Caco-2 (cell line): ENCODE measurements at regions not wholly inside any gene's neighbourhood (a gene's known extent, or its start where the extent isn't known, plus 50 kb on each side); places are given as distances from the start of the nearest gene placed in this dataset.

ENCODE experiments used
- BruUV-seq: library from RNA; stranded (reverse); fragments of 400-500 nt; replicated peaks from 2 replicates; lab custom pipeline; 2021; lab: Mats Ljungman, UMichigan
- CTCF ChIA-PET: fragments of 300-600 bp; sonication (Branson Sonifier 250); formaldehyde crosslinking; loops from one replicate; lab custom pipeline; 2022; ENCODE audit warnings: antibody characterized with exemption; lab: Charles Lee
- POLR2A ChIA-PET: fragments of 300-600 bp; sonication (Branson Sonifier 250); formaldehyde crosslinking; loops from one replicate; lab custom pipeline; 2022; ENCODE audit warnings: antibody characterized with exemption; lab: Charles Lee
- DNase-seq, 2 experiments: peaks; one replicate each; pipeline versions ENCODE4 v3.0.0 to v3.0.0-alpha.2; 2020 to 2022
- H3K27me3 ChIP-seq: replicated peaks from 2 replicates; pipeline ENCODE4 v1.6.0; 2011; ENCODE audit warnings: low read length; ENCODE audit not compliant: control insufficient read depth, insufficient read depth
- H3K36me3 ChIP-seq: 2 replicates; pipeline ENCODE4 v1.5.1; 2011; ENCODE audit warnings: low read length; ENCODE audit not compliant: control insufficient read depth, insufficient read depth
- H3K4me1 ChIP-seq: fragments of 250-450 bp; sonication (Bioruptor Pico); 2 replicates; pipeline ENCODE4 v1.5.1; 2020; ENCODE audit warnings: mild to moderate bottlenecking
- H3K4me3 ChIP-seq: 2 replicates; pipeline ENCODE4 v1.5.1; 2011; ENCODE audit warnings: low read depth, mild to moderate bottlenecking, control low read depth, low read length
- H3K9me3 ChIP-seq: fragments of 250-450 bp; sonication (Bioruptor Pico); 2 replicates; pipeline ENCODE4 v1.5.1; 2020; ENCODE audit warnings: mild to moderate bottlenecking, moderate library complexity
- H3K27ac Mint-ChIP-seq: one replicate; pipeline ENCODE4 v1.8.0; 2022; ENCODE audit warnings: mixed read lengths; ENCODE audit not compliant: unreplicated experiment
- H3K27me3 Mint-ChIP-seq: one replicate; pipeline ENCODE4 v1.8.0; 2022; ENCODE audit warnings: mixed read lengths; ENCODE audit not compliant: insufficient read depth, unreplicated experiment
- H3K36me3 Mint-ChIP-seq: one replicate; pipeline ENCODE4 v1.8.0; 2022; ENCODE audit warnings: mild to moderate bottlenecking, mixed read lengths; ENCODE audit not compliant: insufficient read depth, unreplicated experiment
- H3K4me1 Mint-ChIP-seq: one replicate; pipeline ENCODE4 v1.8.0; 2022; ENCODE audit warnings: low read depth, mixed read lengths; ENCODE audit not compliant: unreplicated experiment
- H3K4me3 Mint-ChIP-seq: one replicate; pipeline ENCODE4 v1.8.0; 2022; ENCODE audit warnings: mild to moderate bottlenecking, moderate library complexity, mixed read lengths; ENCODE audit not compliant: unreplicated experiment
- H3K9me3 Mint-ChIP-seq: one replicate; pipeline ENCODE4 v1.8.0; 2022; ENCODE audit warnings: mixed read lengths; ENCODE audit not compliant: unreplicated experiment
- CTCF ChIP-seq, 2 experiments: fragments of 200-600 bp in 1 of 2; IDR thresholded peaks; 1 replicate in 1 of 2; 2 replicates in 1 of 2; pipeline versions ENCODE4 v1.5.1 to v1.8.0; 2011 to 2022; ENCODE audit warnings: antibody characterized with exemption in 1 of 2, control low read depth in 1 of 2, inconsistent platforms in 1 of 2, low read depth in 1 of 2, low read length in 1 of 2, mild to moderate bottlenecking in 1 of 2, moderate library complexity in 1 of 2; ENCODE audit not compliant: insufficient read depth in 1 of 2, severe bottlenecking in 1 of 2, unreplicated experiment in 1 of 2
- intact Hi-C: fragments of 100-400 bp; cut with micrococcal nuclease; formaldehyde crosslinking; loops from one replicate; pipeline ENCODE4 v1.10.0; 2022; ENCODE audit not compliant: unreplicated experiment

GRCh38 chr12:15033029-15033428 lies 60.2 kb downstream of the PDE6H start:
- ChIA-PET POLR2A (no interaction called here), CTCF (no interaction called here)
- TF ChIP-seq CTCF (IDR thresholded peaks at IDR 0.05; ENCODE audit: insufficient read depth in 1 of 2, low read depth in 1 of 2, low read length in 1 of 2, severe bottlenecking in 1 of 2, unreplicated experiment in 1 of 2), result no peak
- no TSS peak for BruUV-seq
- Histone ChIP-seq H3K36me3 (no peaks in the 10 kb centered on the region), H3K9me3 (no peaks in the 10 kb centered on the region), H3K4me3 (no peak overlapping the region), H3K27me3 (no peaks in the 10 kb centered on the region), H3K4me1 (peaks cover 5% of the 10 kb centered on the region; the same call in 1 of the 2 replicates)
- intact Hi-C loops, result no loop called here
- Mint-ChIP-seq H3K4me3 (no peak overlapping the region), H3K36me3 (no peaks in the 10 kb centered on the region), H3K9me3 (no peaks in the 10 kb centered on the region), H3K27ac (no peak overlapping the region), H3K27me3 (no peaks in the 10 kb centered on the region), H3K4me1 (no peaks in the 10 kb centered on the region)
- no peak for DNase-seq

- Mint-ChIP-seq H3K9me3 (no peaks in the 10 kb centered on the region), H3K4me3 (no peak overlapping the region), H3K27me3 (no peaks in the 10 kb centered on the region), H3K36me3 (no peaks in the 10 kb centered on the region), H3K4me1 (no peaks in the 10 kb centered on the region), H3K27ac (no peak overlapping the region)
- ChIA-PET CTCF (no interaction called here), POLR2A (no interaction called here)
- intact Hi-C loops, result no loop called here
- Histone ChIP-seq H3K4me1 (peaks cover 5% of the 10 kb centered on the region; the same call in 1 of the 2 replicates), H3K36me3 (no peaks in the 10 kb centered on the region), H3K9me3 (no peaks in the 10 kb centered on the region), H3K27me3 (no peaks in the 10 kb centered on the region), H3K4me3 (no peak overlapping the region)
- no peak for DNase-seq
- no peak for TF ChIP-seq CTCF (IDR thresholded peaks at IDR 0.05; ENCODE audit: insufficient read depth in 1 of 2, low read depth in 1 of 2, low read length in 1 of 2, severe bottlenecking in 1 of 2, unreplicated experiment in 1 of 2)
- no TSS peak for BruUV-seq
These were observed 60.8 kb downstream of the PDE6H start for GRCh38 chr12:15033641-15034040.

GRCh38 chr12:15035185-15035584 lies 62.3 kb downstream of the PDE6H start:
- no peak overlapping the region for H3K27ac Mint-ChIP-seq
- Histone ChIP-seq H3K4me1 (peaks cover 5% of the 10 kb centered on the region; the same call in 1 of the 2 replicates), H3K9me3 (no peaks in the 10 kb centered on the region), H3K4me3 (no peak overlapping the region), H3K27me3 (no peaks in the 10 kb centered on the region), H3K36me3 (no peaks in the 10 kb centered on the region)
- H3K9me3 Mint-ChIP-seq, result no peaks in the 10 kb centered on the region
- peaks cover under 1% of the 10 kb centered on the region for H3K27me3 Mint-ChIP-seq
- no peaks in the 10 kb centered on the region for H3K4me1 Mint-ChIP-seq
- H3K36me3 Mint-ChIP-seq, result no peaks in the 10 kb centered on the region
- no peak for TF ChIP-seq CTCF (IDR thresholded peaks at IDR 0.05; ENCODE audit: insufficient read depth in 1 of 2, low read depth in 1 of 2, low read length in 1 of 2, severe bottlenecking in 1 of 2, unreplicated experiment in 1 of 2)
- no peak for DNase-seq
- no peak overlapping the region for H3K4me3 Mint-ChIP-seq
- no TSS peak for BruUV-seq
- ChIA-PET CTCF (no interaction called here), POLR2A (no interaction called here)
- intact Hi-C loops, result no loop called here
